SK-N-SH treated with all-trans-retinoic acid at 6 μM for 48 hours (cell line): ENCODE measurements at regions not wholly inside any gene's neighbourhood (a gene's known extent, or its start where the extent isn't known, plus 50 kb on each side); places are given as distances from the start of the nearest gene placed in this dataset.

Source experiments
- CREB5 ChIP-seq: fragments of 250-450 bp; sonication (Bioruptor Pico); IDR thresholded peaks from 2 replicates; pipeline ENCODE4 v1.5.1; 2020; ENCODE audit warnings: low read depth, mild to moderate bottlenecking, moderate library complexity
- CSDC2 ChIP-seq: fragments of 250-450 bp; sonication (Bioruptor Pico); IDR thresholded peaks from 2 replicates; pipeline ENCODE4 v1.5.0; 2020; ENCODE audit warnings: mild to moderate bottlenecking, moderate library complexity
- ESRRG ChIP-seq: fragments of 250-450 bp; sonication (Bioruptor Pico); IDR thresholded peaks from 2 replicates; pipeline ENCODE4 v1.6.1; 2021; ENCODE audit warnings: mild to moderate bottlenecking
- GLIS3 ChIP-seq: fragments of 250-450 bp; sonication (Bioruptor Pico); IDR thresholded peaks from 2 replicates; pipeline ENCODE4 v1.5.0; 2020; ENCODE audit warnings: mild to moderate bottlenecking, moderate library complexity
- ISL1 ChIP-seq: fragments of 250-450 bp; sonication (Bioruptor Pico); IDR thresholded peaks from 2 replicates; pipeline ENCODE4 v2.1.2; 2022; ENCODE audit warnings: mild to moderate bottlenecking, moderate library complexity
- OSR1 ChIP-seq: fragments of 250-450 bp; sonication (Bioruptor Pico); IDR thresholded peaks from 2 replicates; pipeline ENCODE4 v1.8.0; 2022; ENCODE audit warnings: moderate library complexity, mild to moderate bottlenecking, inconsistent platforms
- PATZ1 ChIP-seq: fragments of 250-450 bp; sonication (Bioruptor Pico); IDR thresholded peaks from 2 replicates; pipeline ENCODE4 v1.8.0; 2020; ENCODE audit warnings: mild to moderate bottlenecking, moderate library complexity, borderline replicate concordance
- POU6F1 ChIP-seq: fragments of 250-450 bp; sonication (Bioruptor Pico); IDR thresholded peaks from 2 replicates; pipeline ENCODE4 v1.8.0; 2021; ENCODE audit warnings: low read depth, mild to moderate bottlenecking, moderate library complexity, borderline replicate concordance
- RARB ChIP-seq: fragments of 250-450 bp; sonication (Bioruptor Pico); IDR thresholded peaks from 2 replicates; pipeline ENCODE4 v1.8.0; 2021; ENCODE audit warnings: mild to moderate bottlenecking, moderate library complexity
- TCF4 ChIP-seq: fragments of 250-450 bp; sonication (Bioruptor Pico); IDR thresholded peaks from 2 replicates; pipeline ENCODE4 v1.8.0; 2021; ENCODE audit warnings: mild to moderate bottlenecking, moderate library complexity, borderline replicate concordance
- TOX ChIP-seq: fragments of 250-450 bp; sonication (Bioruptor Pico); IDR thresholded peaks from 2 replicates; pipeline ENCODE4 v1.8.0; 2021; ENCODE audit warnings: mild to moderate bottlenecking, moderate library complexity, borderline replicate concordance
- ZFP3 ChIP-seq: fragments of 250-450 bp; sonication (Bioruptor Pico); IDR thresholded peaks from 2 replicates; pipeline ENCODE4 v1.5.0; 2020; ENCODE audit warnings: mild to moderate bottlenecking, moderate library complexity
- ZFP30 ChIP-seq: fragments of 450-650 bp; formaldehyde crosslinking; IDR thresholded peaks from 2 replicates; pipeline ENCODE4 v1.5.0; 2022; ENCODE audit warnings: mild to moderate bottlenecking, moderate library complexity
- ZNF8 ChIP-seq: fragments of 450-650 bp; formaldehyde crosslinking; IDR thresholded peaks from 2 replicates; pipeline ENCODE4 v1.5.0; 2020; ENCODE audit warnings: mild to moderate bottlenecking, moderate library complexity

GRCh38 chr7:20076835-20077234, 140.3 kb downstream of the MACC1 start:
- no peak for TF ChIP-seq CSDC2 (CRISPR knock-in tag)
- TF ChIP-seq PATZ1 = no peak
- no peak for TF ChIP-seq POU6F1 (CRISPR knock-in tag)
- no peak for TF ChIP-seq ZNF8
- no peak for TF ChIP-seq ZFP30
- TF ChIP-seq ZFP3 (CRISPR knock-in tag) = no peak
- no peak for TF ChIP-seq TOX (CRISPR knock-in tag)
- no peak for TF ChIP-seq CREB5
- no peak for TF ChIP-seq ISL1 (CRISPR knock-in tag)
- no peak for TF ChIP-seq GLIS3 (CRISPR knock-in tag)
- TF ChIP-seq OSR1 (CRISPR knock-in tag) = no peak
- TF ChIP-seq TCF4 (CRISPR knock-in tag) = no peak
- no peak for TF ChIP-seq RARB (CRISPR knock-in tag)
- TF ChIP-seq ESRRG (CRISPR knock-in tag) = no peak
